ENCODE measurements at regions not wholly inside any gene's neighbourhood (a gene's known extent, or its start where the extent isn't known, plus 50 kb on each side); places are given as distances from the start of the nearest gene placed in this dataset.

- CTCF ChIA-PET: no interaction called here
- H3K9me3 Mint-ChIP-seq: peaks cover 6% of the 10 kb centered on the region
- H3K4me1 ChIP-seq (ENCODE audit: insufficient read depth, low read length): no peaks in the 10 kb centered on the region
Measured at GRCh38 chr2:153641046-153641445, 162.5 kb upstream of the RPRM start.

GRCh38 chr2:153644955-153645354 lies 166.4 kb upstream of the RPRM start:
- Mint-ChIP-seq H3K4me3 (no peak overlapping the region), H3K27me3 (no peaks in the 10 kb centered on the region), H3K4me1 (ENCODE audit: low read depth) (no peaks in the 10 kb centered on the region), H3K36me3 (ENCODE audit: low read depth) (no peaks in the 10 kb centered on the region), H3K9me3 (no peaks in the 10 kb centered on the region), H3K27ac (no peak overlapping the region)
- Histone ChIP-seq H3K36me3 (ENCODE audit: insufficient read depth, low read length) (no peaks in the 10 kb centered on the region), H3K27me3 (ENCODE audit: control insufficient read depth in 1 of 2, insufficient read depth in 2 of 2, low read length in 2 of 2) (no peaks in the 10 kb centered on the region), H3K4me1 (ENCODE audit: insufficient read depth, low read length) (no peaks in the 10 kb centered on the region), H3K4me3 (ENCODE audit: low read length) (no peak overlapping the region), H3K27ac (ENCODE audit: low read depth in 1 of 2, low read length in 2 of 2) (no peak overlapping the region), H3K9me3 (ENCODE audit: control insufficient read depth in 1 of 2, insufficient read depth in 1 of 2, low read length in 2 of 2) (peaks cover 0 to 3% of the 10 kb centered on the region in 2 experiments)
- POLR2A ChIA-PET: no interaction called here
- no peak for TF ChIP-seq CTCF (IDR thresholded peaks at IDR 0.05)
- intact Hi-C loops (cut with DNase I, micrococcal nuclease): no loop called here
- DNase-seq: no peak
- ATAC-seq (ENCODE audit: poor library complexity): no peak
- CTCF ChIA-PET: no interaction called here

More at GRCh38 chr2:153641046-153641445, 162.5 kb upstream of the RPRM start:
- no peaks in the 10 kb centered on the region for H3K4me1 Mint-ChIP-seq (ENCODE audit: low read depth)
- H3K27me3 ChIP-seq (ENCODE audit: control insufficient read depth in 1 of 2, insufficient read depth in 2 of 2, low read length in 2 of 2): no peaks in the 10 kb centered on the region
- ATAC-seq (ENCODE audit: poor library complexity) (no peak), DNase-seq (no peak)
- no peaks in the 10 kb centered on the region for H3K36me3 ChIP-seq (ENCODE audit: insufficient read depth, low read length)
- H3K4me3 ChIP-seq (ENCODE audit: low read length): no peak overlapping the region
- no peak overlapping the region for H3K4me3 Mint-ChIP-seq
- H3K9me3 ChIP-seq (ENCODE audit: control insufficient read depth in 1 of 2, insufficient read depth in 1 of 2, low read length in 2 of 2): peaks cover 0 to 3% of the 10 kb centered on the region in 2 experiments
- H3K36me3 Mint-ChIP-seq (ENCODE audit: low read depth): no peaks in the 10 kb centered on the region
- POLR2A ChIA-PET: no interaction called here
- intact Hi-C loops (cut with DNase I, micrococcal nuclease): no loop called here
- no peak overlapping the region for H3K27ac ChIP-seq (ENCODE audit: low read depth in 1 of 2, low read length in 2 of 2)
- no peaks in the 10 kb centered on the region for H3K27me3 Mint-ChIP-seq
- no peak for TF ChIP-seq CTCF (IDR thresholded peaks at IDR 0.05)
- H3K27ac Mint-ChIP-seq: no peak overlapping the region

GRCh38 chr2:153645599-153645998 lies 167.0 kb upstream of the RPRM start:
- H3K27ac ChIP-seq (ENCODE audit: low read depth in 1 of 2, low read length in 2 of 2): no peak overlapping the region
- Mint-ChIP-seq H3K27me3 (no peaks in the 10 kb centered on the region), H3K36me3 (ENCODE audit: low read depth) (no peaks in the 10 kb centered on the region), H3K4me3 (no peak overlapping the region), H3K27ac (no peak overlapping the region), H3K4me1 (ENCODE audit: low read depth) (no peaks in the 10 kb centered on the region), H3K9me3 (no peaks in the 10 kb centered on the region)
- ATAC-seq (ENCODE audit: poor library complexity): no peak
- H3K36me3 ChIP-seq (ENCODE audit: insufficient read depth, low read length): no peaks in the 10 kb centered on the region
- TF ChIP-seq CTCF (IDR thresholded peaks at IDR 0.05): no peak
- no peak overlapping the region for H3K4me3 ChIP-seq (ENCODE audit: low read length)
- DNase-seq: no peak
- ChIA-PET POLR2A (no interaction called here), CTCF (no interaction called here)
- intact Hi-C loops (cut with DNase I, micrococcal nuclease): no loop called here
- H3K4me1 ChIP-seq (ENCODE audit: insufficient read depth, low read length): no peaks in the 10 kb centered on the region
- H3K27me3 ChIP-seq (ENCODE audit: control insufficient read depth in 1 of 2, insufficient read depth in 2 of 2, low read length in 2 of 2): no peaks in the 10 kb centered on the region
- H3K9me3 ChIP-seq (ENCODE audit: control insufficient read depth in 1 of 2, insufficient read depth in 1 of 2, low read length in 2 of 2): peaks cover 0 to under 1% of the 10 kb centered on the region in 2 experiments
